GM19452 (cell line): ENCODE measurements at regions not wholly inside any gene's neighbourhood (a gene's known extent, or its start where the extent isn't known, plus 50 kb on each side); places are given as distances from the start of the nearest gene placed in this dataset.

Source experiments
- ATAC-seq: cut with Tn5 transposase; IDR thresholded peaks from one replicate; pipeline ENCODE4 v1.9.1; 2021; ENCODE audit not compliant: unreplicated experiment

DNA sequence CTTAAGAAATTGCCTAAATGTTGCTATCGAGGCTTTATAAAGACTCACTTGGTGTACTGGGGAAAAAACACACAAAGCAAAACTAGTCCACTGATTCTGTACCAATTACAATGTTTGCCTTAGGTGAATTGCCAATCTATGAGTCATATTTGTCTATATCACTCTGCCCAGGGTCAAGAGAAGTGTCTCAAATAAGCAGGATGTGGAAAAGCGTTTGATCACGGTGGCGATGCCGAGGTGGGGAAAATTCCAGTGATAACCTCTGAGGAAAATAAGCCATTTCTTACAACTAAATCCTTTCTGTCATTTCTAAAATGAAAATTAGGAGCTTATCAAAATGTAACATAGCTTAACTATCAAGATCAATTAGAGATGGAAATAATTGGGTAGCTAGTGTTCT lies 148.6 kb upstream of the DIO3 start:
- no peak for ATAC-seq

DNA sequence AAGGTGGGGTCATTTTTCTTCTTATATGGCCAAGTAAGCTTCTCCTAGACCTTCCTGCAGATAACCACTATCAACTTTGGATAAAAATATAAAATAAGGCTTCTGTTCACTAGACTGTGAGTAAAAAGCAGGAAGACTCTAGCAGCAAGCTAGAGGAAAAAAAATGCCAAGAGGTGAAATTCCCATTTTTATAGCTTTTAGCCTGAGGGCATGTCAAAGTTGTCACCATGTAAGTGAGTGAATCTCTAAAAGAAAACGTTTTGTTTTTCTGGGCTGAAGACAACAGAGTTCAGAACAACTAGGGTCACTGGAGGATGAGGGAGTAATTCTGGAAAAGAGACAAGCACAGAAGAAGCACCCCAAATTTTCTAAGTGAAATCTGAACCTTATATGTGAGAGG lies 143.9 kb upstream of the DIO3 start:
- ATAC-seq, result no peak

DNA sequence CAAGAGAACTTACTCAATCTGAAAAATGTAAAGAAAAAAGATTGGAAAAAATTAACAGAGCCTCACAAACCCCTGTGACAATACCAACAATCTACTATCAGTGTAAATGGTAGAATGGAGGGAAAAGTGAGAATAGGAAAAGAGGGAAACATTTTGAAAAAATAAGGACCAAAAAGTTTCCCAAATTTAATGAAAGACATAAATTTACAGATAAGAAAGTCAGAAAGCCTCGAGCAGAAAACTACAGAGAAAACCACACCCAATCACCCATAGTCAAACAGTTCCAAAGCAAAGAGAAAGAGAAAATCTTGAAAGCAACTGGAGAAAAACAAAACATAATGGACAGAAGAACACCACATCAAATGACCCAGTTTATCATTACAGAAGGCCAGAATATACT lies 142.7 kb upstream of the DIO3 start:
- ATAC-seq, result no peak

DNA sequence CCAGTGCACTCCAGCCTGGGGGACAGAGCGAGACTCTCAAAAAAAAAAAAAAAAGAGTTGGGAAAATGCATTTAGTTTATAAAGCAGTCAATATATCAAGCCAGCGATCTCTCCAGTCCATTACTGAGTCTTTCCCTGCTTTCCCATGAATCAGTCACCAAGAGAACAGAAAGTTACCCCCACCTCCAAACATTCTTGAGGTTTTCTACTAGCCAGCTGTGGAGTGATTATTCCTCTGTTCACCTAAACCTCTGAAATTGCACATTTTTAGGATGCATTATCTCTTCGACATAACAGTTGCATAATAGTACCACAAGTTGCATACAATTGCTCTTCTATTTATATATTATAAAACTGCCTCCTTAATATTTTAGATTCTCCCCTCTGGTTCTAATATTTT lies 134.8 kb upstream of the DIO3 start:
- no peak for ATAC-seq

DNA sequence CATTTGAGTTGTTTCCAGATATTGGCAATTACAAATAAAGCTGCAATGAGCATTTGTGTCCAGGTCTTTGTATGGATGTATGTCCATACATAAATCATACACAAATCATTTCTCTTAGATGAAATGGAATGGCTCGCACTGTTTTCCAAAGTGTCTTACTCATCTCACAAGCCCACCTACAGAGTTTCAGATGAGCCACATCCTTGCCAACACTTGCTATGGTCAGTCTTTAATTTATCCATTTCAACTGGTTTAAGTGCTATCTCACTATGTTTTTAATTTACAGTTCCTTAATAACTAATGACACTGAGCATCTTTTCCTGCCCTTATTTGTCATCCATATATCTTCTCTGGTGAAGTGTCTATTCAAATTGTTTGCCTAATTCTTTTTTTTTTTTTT lies 132.9 kb upstream of the DIO3 start:
- ATAC-seq, result no peak

DNA sequence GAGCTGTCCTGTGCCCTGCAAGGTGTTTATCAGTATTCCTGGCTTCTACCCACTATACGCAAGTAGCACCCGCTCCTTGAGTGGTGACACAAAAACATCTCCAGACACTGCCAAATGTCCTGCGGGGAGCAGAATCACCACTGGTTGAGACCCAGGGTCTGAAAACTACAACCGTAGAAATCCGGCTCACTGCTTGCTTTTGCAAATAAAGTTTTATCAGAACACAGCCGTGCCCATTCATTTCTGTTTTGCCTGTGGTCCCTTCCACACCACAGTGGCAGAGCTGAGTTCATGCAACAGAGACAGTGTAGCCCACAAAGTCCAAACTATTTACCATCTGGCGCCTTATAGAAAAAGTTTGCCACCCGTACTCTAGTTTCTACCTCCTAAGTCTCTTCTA lies 125.7 kb upstream of the DIO3 start:
- no peak for ATAC-seq

DNA sequence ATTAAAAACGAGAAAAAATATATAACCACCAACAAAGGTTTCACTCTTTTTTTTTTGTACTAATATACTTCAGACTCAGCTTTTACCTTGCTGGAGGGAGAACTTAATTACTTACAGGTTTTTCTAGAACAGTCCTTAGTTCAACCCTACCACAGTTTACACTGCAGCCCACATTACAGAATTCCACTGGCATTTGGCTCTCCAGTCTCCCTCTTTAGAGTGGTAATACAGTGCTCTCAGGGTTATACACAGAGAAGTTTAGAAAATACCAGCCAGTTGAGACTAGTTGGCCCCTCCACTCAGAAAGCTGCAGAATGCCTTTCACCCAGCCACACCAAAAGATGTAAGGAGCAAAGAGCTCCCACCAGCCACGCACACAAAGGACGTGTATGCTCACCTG lies 122.3 kb upstream of the DIO3 start:
- ATAC-seq, result no peak

DNA sequence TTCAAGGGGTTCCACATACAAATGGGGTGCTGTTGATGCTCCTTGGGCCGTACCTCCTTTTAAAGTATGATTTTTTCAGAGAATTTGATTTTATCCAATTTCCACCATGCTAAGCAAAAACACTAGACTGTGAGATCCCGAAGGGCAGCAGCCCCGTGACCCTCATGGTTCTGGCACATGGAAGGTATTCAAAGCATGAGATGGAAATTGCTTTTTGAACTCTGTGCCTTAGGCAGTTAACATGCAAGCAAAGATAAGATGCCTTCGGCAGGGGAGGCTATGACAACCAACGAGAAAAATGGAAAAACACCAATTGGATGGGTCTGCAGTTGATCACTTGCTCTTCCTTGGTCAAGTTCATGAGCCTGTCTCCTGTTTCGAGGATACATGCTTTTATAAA lies 120.8 kb upstream of the DIO3 start:
- no peak for ATAC-seq

DNA sequence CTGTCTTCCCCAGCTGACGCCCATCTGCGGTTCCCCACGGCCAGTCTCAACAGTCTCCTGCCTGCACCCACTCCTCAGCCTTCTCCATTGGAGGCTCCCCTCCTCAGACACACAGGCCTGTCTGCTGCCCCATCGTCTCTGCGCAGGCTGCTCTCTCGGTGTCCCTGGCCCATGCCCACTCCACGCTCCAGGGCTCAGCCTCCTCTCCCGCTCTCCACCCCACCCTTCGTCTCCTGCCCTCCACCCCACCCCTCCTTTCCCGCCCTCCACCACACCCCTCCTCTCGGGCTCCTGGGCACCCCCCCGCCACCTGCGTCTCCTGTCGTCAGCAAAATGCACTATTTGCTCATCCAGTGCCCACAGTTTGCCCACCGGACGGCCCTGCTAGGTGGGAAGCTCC lies 119.6 kb upstream of the DIO3 start:
- no peak for ATAC-seq

DNA sequence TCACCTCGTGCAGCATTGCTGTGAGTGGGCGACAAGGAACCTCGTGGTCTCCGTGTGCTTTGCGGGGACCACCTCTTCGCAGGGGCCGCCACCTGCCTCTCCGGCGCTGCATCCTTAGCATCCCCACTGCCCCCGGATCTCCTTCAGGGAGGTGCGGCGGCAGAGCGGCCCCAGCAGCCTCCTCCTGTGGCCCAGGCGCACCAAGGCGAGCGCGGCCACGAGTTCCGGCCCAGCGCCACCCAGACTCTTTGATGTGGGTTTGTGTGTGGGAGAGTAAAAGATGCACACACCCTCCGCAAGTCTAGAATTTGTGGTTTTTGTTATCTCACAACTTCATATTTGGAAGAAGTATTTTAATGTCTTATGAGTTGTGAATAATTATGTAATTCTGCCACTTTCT lies 118.8 kb upstream of the DIO3 start:
- ATAC-seq, result no peak

DNA sequence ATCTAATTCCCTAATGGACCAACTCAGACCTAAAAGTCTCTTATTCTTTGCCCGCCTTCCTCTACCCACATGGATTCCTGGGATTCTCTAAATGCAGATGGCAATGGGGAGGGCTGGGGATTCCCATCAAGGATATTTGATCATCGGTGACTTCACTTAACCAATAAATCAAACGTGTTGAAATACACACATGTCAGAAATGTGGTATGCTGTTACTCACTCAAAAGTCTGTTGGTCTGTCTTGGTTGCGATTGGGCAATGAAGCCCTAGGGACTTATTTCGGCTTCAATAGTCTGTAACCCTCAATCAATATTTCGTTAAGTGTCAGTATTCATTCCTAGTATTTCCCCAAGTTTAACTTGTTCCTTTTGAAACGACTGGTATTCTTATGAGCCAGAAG lies 117.2 kb upstream of the DIO3 start:
- ATAC-seq, result no peak

DNA sequence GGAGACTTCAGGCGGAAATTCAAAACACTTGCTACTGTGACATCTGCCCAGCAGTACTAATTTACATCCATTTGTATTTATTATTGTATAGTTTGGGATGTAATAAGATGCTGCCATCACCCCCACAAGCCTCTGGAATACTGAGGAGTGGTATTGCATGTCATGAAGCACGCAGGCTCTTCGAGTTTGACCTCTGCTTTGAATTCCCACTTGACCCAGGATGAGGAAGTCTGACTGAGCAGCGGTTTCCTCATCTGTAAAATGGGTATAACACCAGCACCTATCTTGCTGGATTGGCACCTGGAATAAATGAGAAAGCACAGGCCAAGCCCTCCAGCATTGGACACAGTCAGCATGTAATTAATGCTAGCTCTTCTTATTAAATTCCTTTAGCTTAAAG lies 116.0 kb upstream of the DIO3 start:
- no peak for ATAC-seq

DNA sequence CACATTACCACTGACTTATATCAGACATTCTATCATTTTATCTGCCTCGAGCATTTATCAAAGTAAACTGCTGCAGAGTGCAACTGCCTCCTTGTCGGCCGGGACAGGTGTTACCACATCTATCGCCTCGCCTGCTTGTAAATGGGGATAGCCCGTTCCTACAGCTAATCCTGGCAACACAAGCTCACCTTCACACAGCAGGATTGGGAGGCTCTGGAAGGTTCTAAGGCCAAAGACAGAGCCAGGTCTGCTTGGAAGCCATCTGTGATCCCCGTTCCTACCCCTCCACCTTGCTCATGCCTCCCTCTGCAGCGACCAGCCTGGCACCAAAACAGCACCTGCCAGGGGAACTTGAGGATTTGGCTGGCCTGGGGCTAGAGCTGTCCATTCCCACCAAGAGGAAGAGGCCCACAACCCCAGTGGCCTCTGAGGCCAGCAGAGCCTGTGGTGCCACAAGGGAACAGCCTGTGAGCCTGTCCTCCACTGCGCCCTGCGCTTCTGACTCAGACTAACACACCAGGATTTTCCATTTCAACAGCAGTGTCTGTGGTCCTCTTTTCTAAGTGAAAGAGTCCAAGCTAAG lies 114.8 kb upstream of the DIO3 start:
- no peak for ATAC-seq

DNA sequence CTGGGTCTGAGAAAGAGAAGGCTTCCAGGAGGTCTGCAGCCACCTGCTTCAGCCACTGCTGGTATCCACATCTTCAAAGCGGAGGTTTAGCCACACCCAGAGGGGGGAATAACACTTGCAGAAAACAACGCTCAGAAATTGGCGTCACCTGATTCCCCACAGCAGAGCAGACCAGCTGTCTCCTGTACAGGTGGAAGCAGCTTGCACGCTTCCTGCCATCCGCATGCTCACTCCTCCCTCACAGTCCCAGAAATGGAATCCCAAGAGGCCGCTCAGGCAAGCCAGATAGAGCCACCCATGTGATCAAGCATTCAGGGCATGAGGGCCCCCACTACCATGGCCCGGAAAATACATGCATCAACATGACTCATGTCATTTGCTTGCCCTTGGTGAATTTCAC lies 112.2 kb upstream of the DIO3 start:
- no peak for ATAC-seq

DNA sequence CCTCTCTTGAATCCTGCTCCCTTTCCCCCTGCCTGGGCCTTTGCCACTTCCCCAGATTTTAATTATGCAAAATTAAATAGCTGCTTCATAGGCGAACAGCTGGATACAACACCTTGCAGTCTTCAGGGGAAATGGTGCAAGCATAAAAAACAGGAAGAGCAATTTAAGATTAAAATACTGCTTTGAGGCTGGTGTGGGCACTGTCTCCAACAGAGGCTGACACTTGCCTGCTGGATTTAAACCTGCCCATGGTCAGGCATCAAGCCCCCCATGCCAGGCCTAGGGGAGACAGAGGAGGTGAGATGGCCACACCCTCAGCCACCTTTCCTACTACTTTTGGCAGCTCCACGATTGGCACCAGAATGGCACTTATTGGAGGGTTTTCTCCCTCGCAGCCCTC lies 110.1 kb upstream of the DIO3 start:
- no peak for ATAC-seq

DNA sequence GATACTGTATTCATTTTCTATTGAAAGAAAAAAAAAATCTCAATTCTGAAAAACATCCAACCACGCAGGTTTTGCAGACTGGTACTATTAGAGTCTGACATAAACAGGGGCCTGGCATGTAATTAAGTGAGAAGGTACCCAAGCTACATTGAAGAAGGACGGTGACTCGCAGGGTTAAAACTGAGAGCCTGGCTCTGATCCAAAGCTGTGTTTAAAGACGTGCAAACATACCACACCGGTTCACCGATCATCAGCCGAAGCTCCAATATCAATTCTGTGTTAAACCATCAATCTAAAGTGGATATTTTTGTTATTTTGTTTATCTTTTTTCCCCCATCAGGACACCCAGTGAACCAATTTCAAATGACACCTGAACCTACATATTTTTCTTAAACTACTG lies 108.1 kb upstream of the DIO3 start:
- ATAC-seq, result no peak

DNA sequence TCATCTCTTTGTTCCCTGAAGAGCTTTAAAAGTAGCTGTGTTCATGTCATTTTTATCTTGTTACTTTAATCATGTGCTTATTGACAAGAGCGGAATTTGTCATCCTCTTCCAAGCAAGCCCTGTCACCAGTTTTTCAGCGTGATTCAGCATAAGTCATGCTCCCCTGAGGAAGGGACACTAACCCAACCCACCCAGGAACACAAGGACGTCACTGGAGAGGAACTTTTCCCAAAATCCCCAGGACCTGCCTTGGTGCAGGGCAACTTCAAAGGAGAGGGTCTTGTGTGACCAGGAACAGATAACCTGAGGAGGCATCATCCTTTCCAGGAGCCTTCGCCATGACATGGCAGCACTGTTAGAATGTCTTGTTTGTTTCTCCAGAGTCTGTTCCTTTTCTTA lies 107.1 kb upstream of the DIO3 start:
- no peak for ATAC-seq

DNA sequence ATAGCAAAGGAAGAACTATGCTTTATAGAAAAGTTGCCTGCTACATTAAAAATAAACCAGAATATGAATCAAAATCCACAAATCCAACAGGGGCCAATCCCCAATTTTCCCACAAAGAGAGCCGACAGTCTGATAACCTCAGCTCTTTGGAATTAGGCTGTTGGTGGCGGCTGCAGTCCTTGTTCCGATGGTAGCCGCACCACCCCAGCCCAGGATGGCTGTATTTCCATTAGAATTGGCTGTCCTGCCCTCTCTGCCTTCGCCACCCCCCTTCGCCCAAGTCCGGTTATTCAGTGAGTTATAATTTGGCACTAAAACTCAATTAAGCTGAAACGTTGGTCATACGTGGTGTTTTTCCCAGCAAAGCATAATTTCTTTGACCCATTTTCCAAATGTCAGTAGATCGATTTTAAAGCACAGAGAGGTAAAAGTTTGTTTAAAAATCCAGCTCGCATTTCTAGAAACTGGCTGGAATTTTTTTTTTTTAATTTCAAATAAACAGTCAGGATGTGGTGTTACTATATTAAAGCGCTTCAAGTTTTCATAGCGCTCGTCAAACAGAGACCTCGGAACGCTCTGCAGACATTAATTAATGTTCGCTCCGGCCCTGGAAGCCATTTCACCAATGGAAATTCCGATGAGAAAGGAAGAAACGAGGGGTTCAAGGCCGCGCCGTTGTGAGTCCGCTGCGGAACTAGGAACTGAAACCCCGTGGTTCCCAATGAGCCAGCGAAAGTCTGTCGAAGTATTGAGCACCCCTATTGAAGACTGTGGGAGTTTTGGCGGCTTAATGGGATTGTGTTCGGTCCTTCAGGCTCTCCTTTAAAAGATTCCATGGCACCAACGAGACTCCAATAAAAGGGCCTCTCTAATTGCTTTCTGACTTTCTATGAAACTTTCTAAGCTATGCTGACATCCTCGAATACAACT lies 104.8 kb upstream of the DIO3 start:
- ATAC-seq, result no peak

DNA sequence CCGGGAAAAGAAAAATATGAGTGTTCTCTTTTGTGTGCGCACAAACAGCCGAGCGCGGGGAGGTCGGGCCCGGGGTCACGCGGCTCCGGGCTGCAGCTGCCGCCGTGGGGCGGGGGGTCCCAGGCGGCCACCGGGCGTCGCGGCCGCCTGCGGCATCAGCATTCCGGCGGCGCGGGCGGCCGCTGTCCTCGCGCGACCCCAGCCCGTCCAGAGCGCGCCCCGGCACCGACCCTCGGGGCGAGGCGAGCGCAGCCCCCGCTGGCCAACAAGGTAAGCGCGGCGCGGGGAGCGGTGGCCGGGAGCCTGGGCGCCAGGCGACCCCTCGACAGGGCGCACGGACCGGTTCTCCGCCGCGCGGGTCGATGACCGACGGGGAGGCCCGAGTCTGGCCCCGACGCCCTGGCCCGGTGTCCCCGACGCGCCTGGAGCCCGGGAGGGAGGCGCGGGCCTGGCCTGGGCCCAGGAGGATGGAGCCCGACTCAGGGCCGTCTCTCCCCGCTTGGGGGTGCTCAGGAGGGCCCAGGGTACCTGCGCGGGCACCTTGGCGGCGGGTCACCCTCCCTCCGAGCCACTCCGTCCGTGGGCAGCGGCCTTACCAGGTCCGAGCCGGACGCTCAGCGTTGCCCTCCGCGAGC lies 103.9 kb upstream of the DIO3 start:
- no peak for ATAC-seq

DNA sequence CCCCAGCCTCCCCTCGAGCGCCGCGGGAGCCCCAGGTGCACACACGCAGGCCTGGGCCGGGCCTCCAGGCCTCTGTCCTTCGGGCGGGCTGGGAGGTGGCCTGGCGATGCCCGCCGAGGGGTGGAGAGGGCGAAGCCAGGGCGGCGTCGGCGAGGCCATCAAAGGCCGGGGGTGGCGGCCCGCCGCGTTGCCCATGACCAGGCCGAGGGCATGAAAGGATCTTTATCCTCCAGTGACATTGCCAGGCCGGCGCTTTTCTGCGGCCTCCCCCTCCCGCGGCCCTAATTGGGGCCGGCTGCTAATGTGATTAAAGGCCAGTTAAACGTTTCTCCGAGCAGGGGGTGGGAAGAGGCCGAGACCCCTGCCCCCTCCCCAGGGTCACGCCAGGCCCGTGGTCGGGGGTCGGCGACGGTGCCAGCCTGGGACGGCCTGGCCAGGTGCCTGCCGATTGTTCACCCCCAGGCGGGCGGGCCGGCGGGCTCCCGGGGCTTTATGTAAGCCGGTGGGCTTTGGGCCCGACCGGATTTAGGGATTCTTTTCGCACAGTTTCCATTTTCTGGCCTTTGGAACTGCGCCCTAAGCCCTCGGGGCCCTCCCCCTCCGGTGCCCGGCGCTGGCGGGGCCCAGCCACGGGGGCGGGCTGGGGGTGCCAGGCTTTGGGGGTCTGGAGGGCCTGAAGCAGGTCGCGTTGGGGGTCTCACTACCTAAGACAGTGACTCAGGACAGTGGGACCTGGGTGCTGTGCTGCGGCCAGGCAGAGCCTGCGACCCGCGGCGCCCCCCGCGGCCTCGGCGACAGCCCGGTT lies 103.2 kb upstream of the DIO3 start:
- no peak for ATAC-seq

DNA sequence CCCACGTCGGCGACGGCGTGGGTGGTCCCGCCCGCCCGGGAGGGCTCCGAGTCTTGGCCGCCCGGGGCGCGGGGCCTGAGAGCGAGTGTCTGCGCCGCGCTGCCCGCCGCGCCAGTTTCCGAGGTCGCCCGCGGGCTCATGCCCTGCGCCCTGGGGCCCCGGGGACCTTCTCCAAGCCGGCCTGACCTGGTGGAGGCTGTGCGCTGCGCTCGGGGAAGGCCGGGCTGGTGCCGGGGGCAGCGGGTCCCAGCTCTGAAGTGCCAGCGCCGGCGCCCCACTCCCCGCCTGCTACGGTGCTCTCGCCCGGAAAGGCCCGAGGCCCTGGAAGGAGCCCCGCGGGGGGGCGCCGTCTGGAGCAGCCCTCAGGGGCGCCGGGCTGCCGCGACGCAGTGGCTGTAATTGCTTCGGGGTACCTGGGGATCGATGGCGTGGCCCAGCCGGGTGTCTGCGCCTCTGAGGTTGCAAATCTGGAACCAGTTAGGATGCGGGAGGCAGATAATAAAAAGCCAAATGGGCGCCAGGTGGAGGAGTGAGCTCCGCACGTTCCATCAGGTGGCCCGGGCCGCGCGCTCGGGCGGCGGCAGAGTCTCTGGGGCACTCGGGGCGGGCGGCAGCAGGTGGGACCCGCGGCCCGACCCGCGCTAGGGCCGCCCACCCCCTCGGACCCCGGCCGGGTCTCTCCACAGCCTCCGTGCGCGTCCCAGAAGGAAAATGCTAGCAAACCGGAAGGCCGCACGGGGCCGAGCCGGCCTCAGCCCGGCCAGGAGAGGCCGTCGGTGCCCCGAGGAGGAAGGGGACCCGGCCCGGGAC lies 102.3 kb upstream of the DIO3 start:
- no peak for ATAC-seq
